GM11168 (cell line): ENCODE measurements at regions not wholly inside any gene's neighbourhood (a gene's known extent, or its start where the extent isn't known, plus 50 kb on each side); places are given as distances from the start of the nearest gene placed in this dataset.
"Not testable (repeated sequence)": the region's sequence is repeated elsewhere in the genome, so short reads cannot be mapped to it uniquely, and the experiment has no call there.

Source experiments
- in situ Hi-C: fragments of 300-500 bp; cut with MboI; formaldehyde crosslinking; loops from one replicate; pipeline ENCODE4 v1.12.0; 2022; ENCODE audit warnings: low sequenced_read_pairs; ENCODE audit not compliant: unreplicated experiment

- in situ Hi-C loops = not testable (repeated sequence)
Measured at GRCh38 chr7:65794671-65795391, 78.0 kb upstream of the VKORC1L1 start.

GRCh38 chr7:65795392-65795716 lies 77.5 kb upstream of the VKORC1L1 start:
- in situ Hi-C loops = not testable (repeated sequence)

GRCh38 chr7:65796205-65796604 lies 76.7 kb upstream of the VKORC1L1 start:
- in situ Hi-C loops = no loop called here

GRCh38 chr7:65797086-65797485 lies 75.8 kb upstream of the VKORC1L1 start:
- in situ Hi-C loops = not testable (repeated sequence)

GRCh38 chr7:65797566-65797965 lies 75.3 kb upstream of the VKORC1L1 start:
- in situ Hi-C loops = not testable (repeated sequence)

GRCh38 chr7:65798111-65799075 lies 74.5 kb upstream of the VKORC1L1 start:
- in situ Hi-C loops = no loop called here

GRCh38 chr7:65800191-65800590 lies 72.7 kb upstream of the VKORC1L1 start:
- in situ Hi-C loops = not testable (repeated sequence)

- in situ Hi-C loops = no loop called here
Measured at GRCh38 chr7:65800890-65801341, 72.0 kb upstream of the VKORC1L1 start.

GRCh38 chr7:65804887-65805286 lies 68.0 kb upstream of the VKORC1L1 start:
- in situ Hi-C loops = no loop called here

GRCh38 chr7:65807067-65807466 lies 65.8 kb upstream of the VKORC1L1 start:
- in situ Hi-C loops = not testable (repeated sequence)

- in situ Hi-C loops = no loop called here
Measured at GRCh38 chr7:65809259-65809981, 63.5 kb upstream of the VKORC1L1 start.

GRCh38 chr7:65809982-65810288 lies 62.9 kb upstream of the VKORC1L1 start:
- in situ Hi-C loops = no loop called here

GRCh38 chr7:65812281-65812680 lies 60.6 kb upstream of the VKORC1L1 start:
- in situ Hi-C loops = no loop called here

- in situ Hi-C loops = not testable (repeated sequence)
Measured at GRCh38 chr7:65814556-65815167, 58.2 kb upstream of the VKORC1L1 start.

GRCh38 chr7:65820287-65820950 lies 52.5 kb upstream of the VKORC1L1 start:
- in situ Hi-C loops = no loop called here
